ENCODE measurements at regions not wholly inside any gene's neighbourhood (a gene's known extent, or its start where the extent isn't known, plus 50 kb on each side); places are given as distances from the start of the nearest gene placed in this dataset.

- no peak for TF ChIP-seq CTCF (IDR thresholded peaks at IDR 0.05)
- no peak for TF ChIP-seq POLR2A (IDR thresholded peaks at IDR 0.05)
Observed at GRCh38 chr12:4210183-4210582, 63.4 kb upstream of the CCND2 start.
